ENCODE measurements at regions not wholly inside any gene's neighbourhood (a gene's known extent, or its start where the extent isn't known, plus 50 kb on each side); places are given as distances from the start of the nearest gene placed in this dataset.

GRCh38 chr5:24053737-24054136, 546.3 kb downstream of the PRDM9 start:
- no peaks in the 10 kb centered on the region for H3K27me3 ChIP-seq (ENCODE audit: insufficient read depth, low read length)
- H2AFZ ChIP-seq (ENCODE audit: low read depth, low read length): no peak overlapping the region
- H3K4me1 ChIP-seq (ENCODE audit: insufficient read depth, low read length): no peaks in the 10 kb centered on the region
- no peaks in the 10 kb centered on the region for H3K36me3 ChIP-seq (ENCODE audit: insufficient read depth, low read length)
- no peaks in the 10 kb centered on the region for H3K9me3 ChIP-seq (ENCODE audit: low read length)
- no peak overlapping the region for H3K4me3 ChIP-seq (ENCODE audit: low read length)

DNA sequence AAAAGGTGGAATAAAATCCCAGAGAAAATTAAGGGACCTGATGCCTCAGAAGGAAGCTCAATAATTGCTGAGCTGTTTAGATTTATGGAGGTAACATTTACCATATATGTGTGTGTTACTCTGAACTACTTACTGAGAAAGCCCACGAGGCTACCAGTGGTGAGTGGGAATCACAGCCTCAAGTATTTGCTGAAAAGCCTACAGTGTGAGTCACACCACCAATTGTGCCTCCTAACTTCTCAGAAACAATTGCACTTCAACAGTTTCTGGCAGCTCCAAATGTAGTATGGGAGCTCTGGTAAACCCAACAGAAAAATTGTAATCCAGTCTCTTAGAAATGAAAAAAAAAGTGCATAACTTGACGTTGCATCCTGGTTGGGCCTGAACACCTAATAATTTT, 551.6 kb downstream of the PRDM9 start:
- H3K4me1 ChIP-seq (ENCODE audit: insufficient read depth, low read length): no peaks in the 10 kb centered on the region
- no peaks in the 10 kb centered on the region for H3K36me3 ChIP-seq (ENCODE audit: insufficient read depth, low read length)
- H2AFZ ChIP-seq (ENCODE audit: low read depth, low read length): no peak overlapping the region
- H3K27me3 ChIP-seq (ENCODE audit: insufficient read depth, low read length): no peaks in the 10 kb centered on the region
- no peaks in the 10 kb centered on the region for H3K9me3 ChIP-seq (ENCODE audit: low read length)
- H3K4me3 ChIP-seq (ENCODE audit: low read length): no peak overlapping the region

- Histone ChIP-seq H3K4me1 (ENCODE audit: insufficient read depth, low read length) (no peaks in the 10 kb centered on the region), H3K9me3 (ENCODE audit: low read length) (no peaks in the 10 kb centered on the region), H3K36me3 (ENCODE audit: insufficient read depth, low read length) (no peaks in the 10 kb centered on the region), H3K27me3 (ENCODE audit: insufficient read depth, low read length) (no peaks in the 10 kb centered on the region), H2AFZ (ENCODE audit: low read depth, low read length) (no peak overlapping the region), H3K4me3 (ENCODE audit: low read length) (no peak overlapping the region)
These were observed 552.3 kb downstream of the PRDM9 start for GRCh38 chr5:24059716-24060115.

GRCh38 chr5:24065779-24066178, 558.4 kb downstream of the PRDM9 start:
- Histone ChIP-seq H3K27me3 (ENCODE audit: insufficient read depth, low read length) (no peaks in the 10 kb centered on the region), H3K4me1 (ENCODE audit: insufficient read depth, low read length) (no peaks in the 10 kb centered on the region), H2AFZ (ENCODE audit: low read depth, low read length) (no peak overlapping the region)

DNA sequence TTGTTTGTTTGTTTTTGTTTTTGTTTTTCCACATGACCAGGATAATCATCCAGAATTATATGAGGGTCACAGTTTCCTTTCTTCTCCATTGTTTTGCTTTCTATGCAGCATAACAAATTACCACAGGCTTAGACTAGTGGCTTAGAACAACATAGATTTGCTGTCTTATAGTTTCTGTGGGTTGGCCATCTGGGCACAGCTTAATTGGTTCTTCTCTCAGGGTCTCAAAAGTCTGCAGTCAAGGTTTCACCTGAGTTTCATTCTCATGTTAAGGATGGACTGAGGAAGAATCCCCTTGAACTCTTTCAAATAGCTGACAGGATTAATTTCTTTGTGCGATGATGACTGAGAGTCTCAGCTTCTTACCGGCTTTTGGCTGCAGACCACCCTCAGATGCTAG, 559.8 kb downstream of the PRDM9 start:
- H3K4me1 ChIP-seq (ENCODE audit: insufficient read depth, low read length): no peaks in the 10 kb centered on the region
- H3K36me3 ChIP-seq (ENCODE audit: insufficient read depth, low read length): no peaks in the 10 kb centered on the region
- no peak overlapping the region for H3K4me3 ChIP-seq (ENCODE audit: low read length)
- H3K9me3 ChIP-seq (ENCODE audit: low read length): no peaks in the 10 kb centered on the region
- no peaks in the 10 kb centered on the region for H3K27me3 ChIP-seq (ENCODE audit: insufficient read depth, low read length)
- no peak overlapping the region for H2AFZ ChIP-seq (ENCODE audit: low read depth, low read length)

More at GRCh38 chr5:24065779-24066178, 558.4 kb downstream of the PRDM9 start:
- no peak overlapping the region for H3K4me3 ChIP-seq (ENCODE audit: low read length)
- H3K9me3 ChIP-seq (ENCODE audit: low read length): no peaks in the 10 kb centered on the region
- H3K36me3 ChIP-seq (ENCODE audit: insufficient read depth, low read length): no peaks in the 10 kb centered on the region

GRCh38 chr5:24068524-24068923, 561.1 kb downstream of the PRDM9 start:
- Histone ChIP-seq H3K27me3 (ENCODE audit: insufficient read depth, low read length) (no peaks in the 10 kb centered on the region), H3K4me3 (ENCODE audit: low read length) (no peak overlapping the region), H3K36me3 (ENCODE audit: insufficient read depth, low read length) (no peaks in the 10 kb centered on the region), H3K4me1 (ENCODE audit: insufficient read depth, low read length) (no peaks in the 10 kb centered on the region), H3K9me3 (ENCODE audit: low read length) (no peaks in the 10 kb centered on the region), H2AFZ (ENCODE audit: low read depth, low read length) (no peak overlapping the region)

DNA sequence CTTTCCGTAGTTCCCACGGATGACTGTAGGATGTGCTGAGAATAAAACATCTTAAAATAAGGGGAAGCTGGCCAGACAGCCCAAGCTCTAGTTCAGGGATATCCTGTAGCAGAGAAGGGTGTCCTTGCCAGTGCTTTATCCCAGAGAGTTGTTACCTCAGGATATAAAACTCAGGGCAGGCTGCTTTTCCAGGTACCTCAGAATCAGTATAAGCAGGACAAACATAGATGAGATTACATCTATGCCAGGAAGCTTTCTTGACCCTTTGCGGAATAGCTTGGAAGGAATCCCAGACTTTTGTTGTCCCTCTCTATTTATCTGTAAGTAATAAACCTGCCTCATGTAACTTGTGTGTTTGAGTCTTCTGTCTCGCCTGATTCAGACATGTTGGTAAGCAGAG, 565.7 kb downstream of the PRDM9 start:
- H3K4me3 ChIP-seq (ENCODE audit: low read length): no peak overlapping the region
- H3K9me3 ChIP-seq (ENCODE audit: low read length): no peaks in the 10 kb centered on the region

GRCh38 chr5:24080046-24080445, 564.7 kb downstream of the CDH10 start:
- no peaks in the 10 kb centered on the region for H3K36me3 ChIP-seq (ENCODE audit: insufficient read depth, low read length)
- no peak overlapping the region for H3K4me3 ChIP-seq (ENCODE audit: low read length)
- H3K27me3 ChIP-seq (ENCODE audit: insufficient read depth, low read length): no peaks in the 10 kb centered on the region
- no peaks in the 10 kb centered on the region for H3K4me1 ChIP-seq (ENCODE audit: insufficient read depth, low read length)
- no peak overlapping the region for H2AFZ ChIP-seq (ENCODE audit: low read depth, low read length)
- H3K9me3 ChIP-seq (ENCODE audit: low read length): no peaks in the 10 kb centered on the region

More for the DNA sequence above, 565.7 kb downstream of the PRDM9 start:
- Histone ChIP-seq H2AFZ (ENCODE audit: low read depth, low read length) (no peak overlapping the region), H3K27me3 (ENCODE audit: insufficient read depth, low read length) (no peaks in the 10 kb centered on the region), H3K4me1 (ENCODE audit: insufficient read depth, low read length) (no peaks in the 10 kb centered on the region), H3K36me3 (ENCODE audit: insufficient read depth, low read length) (no peaks in the 10 kb centered on the region)

GRCh38 chr5:24094081-24094679, 550.6 kb downstream of the CDH10 start:
- no peaks in the 10 kb centered on the region for H3K27me3 ChIP-seq (ENCODE audit: insufficient read depth, low read length)
- no peak overlapping the region for H2AFZ ChIP-seq (ENCODE audit: low read depth, low read length)
- no peak overlapping the region for H3K4me3 ChIP-seq (ENCODE audit: low read length)
- no peaks in the 10 kb centered on the region for H3K4me1 ChIP-seq (ENCODE audit: insufficient read depth, low read length)
- no peaks in the 10 kb centered on the region for H3K36me3 ChIP-seq (ENCODE audit: insufficient read depth, low read length)
- H3K9me3 ChIP-seq (ENCODE audit: low read length): no peaks in the 10 kb centered on the region

DNA sequence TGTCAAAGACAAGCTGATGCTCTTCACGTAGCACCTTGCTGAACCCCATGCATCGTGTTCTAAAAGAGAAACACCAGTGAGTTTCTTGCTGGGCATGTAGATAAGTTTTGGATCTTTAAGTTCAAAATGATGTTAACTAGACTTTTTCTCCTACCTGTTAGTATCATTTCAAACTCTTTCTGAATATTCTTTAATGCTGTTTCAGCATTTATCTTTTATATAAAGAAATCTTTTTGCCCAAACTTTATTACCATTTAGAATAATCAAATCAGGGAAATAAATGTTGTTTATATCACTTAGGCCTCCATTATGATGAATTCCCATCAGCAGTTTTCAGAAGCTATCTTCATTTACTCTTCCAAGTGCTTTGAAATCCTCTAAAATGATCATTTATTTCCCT, 542.8 kb downstream of the CDH10 start:
- Histone ChIP-seq H2AFZ (ENCODE audit: low read depth, low read length) (no peak overlapping the region), H3K36me3 (ENCODE audit: insufficient read depth, low read length) (no peaks in the 10 kb centered on the region), H3K27me3 (ENCODE audit: insufficient read depth, low read length) (no peaks in the 10 kb centered on the region), H3K4me1 (ENCODE audit: insufficient read depth, low read length) (no peaks in the 10 kb centered on the region), H3K9me3 (ENCODE audit: low read length) (no peaks in the 10 kb centered on the region), H3K4me3 (ENCODE audit: low read length) (no peak overlapping the region)

- Histone ChIP-seq H3K4me1 (ENCODE audit: insufficient read depth, low read length) (no peaks in the 10 kb centered on the region), H3K9me3 (ENCODE audit: low read length) (no peaks in the 10 kb centered on the region), H3K36me3 (ENCODE audit: insufficient read depth, low read length) (no peaks in the 10 kb centered on the region), H2AFZ (ENCODE audit: low read depth, low read length) (no peak overlapping the region), H3K27me3 (ENCODE audit: insufficient read depth, low read length) (no peaks in the 10 kb centered on the region), H3K4me3 (ENCODE audit: low read length) (no peak overlapping the region)
These were observed 541.2 kb downstream of the CDH10 start for GRCh38 chr5:24103451-24104023.

GRCh38 chr5:24110004-24110615, 534.7 kb downstream of the CDH10 start:
- Histone ChIP-seq H3K4me3 (ENCODE audit: low read length) (no peak overlapping the region), H3K27me3 (ENCODE audit: insufficient read depth, low read length) (no peaks in the 10 kb centered on the region), H3K4me1 (ENCODE audit: insufficient read depth, low read length) (no peaks in the 10 kb centered on the region), H3K9me3 (ENCODE audit: low read length) (no peaks in the 10 kb centered on the region), H2AFZ (ENCODE audit: low read depth, low read length) (no peak overlapping the region), H3K36me3 (ENCODE audit: insufficient read depth, low read length) (no peaks in the 10 kb centered on the region)

GRCh38 chr5:24112420-24112819, 532.4 kb downstream of the CDH10 start:
- H3K4me1 ChIP-seq (ENCODE audit: insufficient read depth, low read length): no peaks in the 10 kb centered on the region
- H3K36me3 ChIP-seq (ENCODE audit: insufficient read depth, low read length): no peaks in the 10 kb centered on the region
- no peak overlapping the region for H3K4me3 ChIP-seq (ENCODE audit: low read length)
- H2AFZ ChIP-seq (ENCODE audit: low read depth, low read length): no peak overlapping the region
- H3K9me3 ChIP-seq (ENCODE audit: low read length): no peaks in the 10 kb centered on the region
- H3K27me3 ChIP-seq (ENCODE audit: insufficient read depth, low read length): no peaks in the 10 kb centered on the region

- H3K9me3 ChIP-seq (ENCODE audit: low read length): no peaks in the 10 kb centered on the region
- no peak overlapping the region for H2AFZ ChIP-seq (ENCODE audit: low read depth, low read length)
- no peak overlapping the region for H3K4me3 ChIP-seq (ENCODE audit: low read length)
- H3K36me3 ChIP-seq (ENCODE audit: insufficient read depth, low read length): no peaks in the 10 kb centered on the region
- no peaks in the 10 kb centered on the region for H3K4me1 ChIP-seq (ENCODE audit: insufficient read depth, low read length)
- no peaks in the 10 kb centered on the region for H3K27me3 ChIP-seq (ENCODE audit: insufficient read depth, low read length)
These were observed 526.4 kb downstream of the CDH10 start for GRCh38 chr5:24118351-24118750.
